Endodermal cell (in vitro differentiated cells): ENCODE measurements at regions not wholly inside any gene's neighbourhood (a gene's known extent, or its start where the extent isn't known, plus 50 kb on each side); places are given as distances from the start of the nearest gene placed in this dataset.

Source experiments
- DNase-seq: peaks from one replicate; pipeline ENCODE4 v3.0.0-alpha.2; 2017
- H3K27ac ChIP-seq: 2 replicates; pipeline ENCODE4 v1.5.1; 2013; ENCODE audit warnings: mild to moderate bottlenecking, low read depth, low read length, moderate library complexity
- H3K27me3 ChIP-seq: 2 replicates; pipeline ENCODE4 v1.6.1; 2013; ENCODE audit warnings: mild to moderate bottlenecking, low read length, moderate library complexity; ENCODE audit not compliant: insufficient read depth, control insufficient read depth, poor library complexity, severe bottlenecking
- H3K36me3 ChIP-seq: 2 replicates; pipeline ENCODE4 v1.7.0; 2013; ENCODE audit warnings: mild to moderate bottlenecking, low read length, moderate library complexity; ENCODE audit not compliant: control insufficient read depth, insufficient read depth
- H3K4me1 ChIP-seq: one replicate; pipeline ENCODE4 v1.7.0; 2013; ENCODE audit warnings: low read length; ENCODE audit not compliant: control insufficient read depth, insufficient read depth
- H3K4me3 ChIP-seq: 2 replicates; pipeline ENCODE4 v1.5.1; 2013; ENCODE audit warnings: mild to moderate bottlenecking, low read length, moderate library complexity
- H3K9ac ChIP-seq: 2 replicates; pipeline ENCODE4 v1.6.1; 2013; ENCODE audit warnings: mild to moderate bottlenecking, low read length, moderate library complexity; ENCODE audit not compliant: poor library complexity, severe bottlenecking; ENCODE audit errors: extremely low read depth
- H3K9me3 ChIP-seq: 2 replicates; pipeline ENCODE4 v1.6.1; 2013; ENCODE audit warnings: mild to moderate bottlenecking, low read length, moderate library complexity; ENCODE audit not compliant: control insufficient read depth
- H3K27ac Mint-ChIP-seq: 2 replicates; pipeline ENCODE4 v1.8.0; 2020; ENCODE audit warnings: mixed read lengths
- H3K27me3 Mint-ChIP-seq: 2 replicates; pipeline ENCODE4 v1.8.0; 2021; ENCODE audit warnings: mild to moderate bottlenecking, mixed read lengths; ENCODE audit not compliant: insufficient read depth
- H3K36me3 Mint-ChIP-seq: 2 replicates; pipeline ENCODE4 v1.8.0; 2020; ENCODE audit warnings: low read depth, mixed read lengths
- H3K4me1 Mint-ChIP-seq: 2 replicates; pipeline ENCODE4 v1.8.0; 2020; ENCODE audit warnings: mixed read lengths
- H3K4me3 Mint-ChIP-seq: 2 replicates; pipeline ENCODE4 v1.8.0; 2020; ENCODE audit warnings: mild to moderate bottlenecking, moderate library complexity, mixed read lengths
- H3K9me3 Mint-ChIP-seq: 2 replicates; pipeline ENCODE4 v1.8.0; 2020; ENCODE audit warnings: mild to moderate bottlenecking, mixed read lengths
- WGBS, 2 experiments: methylation state at CpG; one replicate each; pipeline versions ENCODE4 v1.1.5 to v1.1.7; 2013; ENCODE audit warnings: missing lambda C conversion rate in 2 of 2, mixed read lengths in 1 of 2; ENCODE audit not compliant: insufficient coverage in 1 of 2, insufficient read length in 1 of 2; 5-methylcytosine and 5-hydroxymethylcytosine counted together
- TF ChIP-seq, protein P1 (sequence below): fragments of 200-600 bp; sonication (generic); conservative IDR thresholded peaks from 2 replicates; pipeline ENCODE4 v1.5.0; 2021; ENCODE audit warnings: antibody characterized with exemption, mild to moderate bottlenecking

DNA sequence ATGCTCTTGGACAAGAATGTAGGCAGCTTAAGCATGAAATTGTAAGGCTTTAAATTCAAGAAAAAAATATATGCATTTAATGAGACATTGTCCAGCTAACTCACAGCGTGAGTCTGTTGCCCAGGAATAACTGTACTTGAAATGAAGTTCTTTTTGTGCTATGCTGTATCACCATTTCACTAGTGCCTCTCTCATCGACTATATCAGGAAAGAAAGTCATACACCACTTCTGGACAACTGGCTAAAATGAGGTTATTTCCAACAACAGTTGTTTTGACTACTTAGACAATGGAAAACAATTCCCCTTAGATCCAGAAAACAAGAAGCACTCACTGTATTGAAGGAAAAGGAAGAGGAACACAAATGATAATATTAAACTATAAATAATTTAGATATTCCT is 251.8 kb downstream of the CRPPA start:
- H3K4me3 ChIP-seq = no peak overlapping the region
- peaks cover 7% of the 10 kb centered on the region for H3K9me3 ChIP-seq
- no peaks in the 10 kb centered on the region for H3K27me3 ChIP-seq
- Mint-ChIP-seq H3K9me3 (peaks cover 16% of the 10 kb centered on the region), H3K27me3 (no peaks in the 10 kb centered on the region), H3K4me3 (no peak overlapping the region), H3K4me1 (no peaks in the 10 kb centered on the region), H3K27ac (no peak overlapping the region), H3K36me3 (peaks cover 9% of the 10 kb centered on the region)
- H3K36me3 ChIP-seq = no peaks in the 10 kb centered on the region
- no peak overlapping the region for H3K9ac ChIP-seq
- TF ChIP-seq, protein P1, sequence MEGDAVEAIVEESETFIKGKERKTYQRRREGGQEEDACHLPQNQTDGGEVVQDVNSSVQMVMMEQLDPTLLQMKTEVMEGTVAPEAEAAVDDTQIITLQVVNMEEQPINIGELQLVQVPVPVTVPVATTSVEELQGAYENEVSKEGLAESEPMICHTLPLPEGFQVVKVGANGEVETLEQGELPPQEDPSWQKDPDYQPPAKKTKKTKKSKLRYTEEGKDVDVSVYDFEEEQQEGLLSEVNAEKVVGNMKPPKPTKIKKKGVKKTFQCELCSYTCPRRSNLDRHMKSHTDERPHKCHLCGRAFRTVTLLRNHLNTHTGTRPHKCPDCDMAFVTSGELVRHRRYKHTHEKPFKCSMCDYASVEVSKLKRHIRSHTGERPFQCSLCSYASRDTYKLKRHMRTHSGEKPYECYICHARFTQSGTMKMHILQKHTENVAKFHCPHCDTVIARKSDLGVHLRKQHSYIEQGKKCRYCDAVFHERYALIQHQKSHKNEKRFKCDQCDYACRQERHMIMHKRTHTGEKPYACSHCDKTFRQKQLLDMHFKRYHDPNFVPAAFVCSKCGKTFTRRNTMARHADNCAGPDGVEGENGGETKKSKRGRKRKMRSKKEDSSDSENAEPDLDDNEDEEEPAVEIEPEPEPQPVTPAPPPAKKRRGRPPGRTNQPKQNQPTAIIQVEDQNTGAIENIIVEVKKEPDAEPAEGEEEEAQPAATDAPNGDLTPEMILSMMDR = no peak
- H3K27ac ChIP-seq = no peak overlapping the region
- H3K4me1 ChIP-seq = no peaks in the 10 kb centered on the region
- DNase-seq = no peak
- WGBS, 2 experiments = 91 to 95% methylated on average over 2 of the region's 2 CpGs

DNA sequence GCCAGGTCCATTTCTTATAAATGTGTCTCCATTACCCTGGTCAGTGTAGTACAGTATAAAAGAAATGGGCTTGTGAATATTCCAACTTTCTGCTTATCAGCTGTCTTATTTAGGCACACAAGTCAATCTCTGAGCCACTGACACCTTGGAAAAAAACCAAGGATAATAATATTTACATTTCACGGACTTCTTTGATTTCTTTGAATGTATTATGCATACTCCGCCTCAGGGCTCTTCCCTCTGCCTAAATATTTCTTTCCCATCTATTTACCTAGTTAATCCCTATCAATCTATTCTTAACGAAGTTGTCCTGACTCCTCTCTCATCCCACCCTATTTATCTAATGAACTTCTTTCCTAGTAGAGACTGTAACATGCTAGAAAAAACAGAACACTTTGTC is 253.8 kb downstream of the CRPPA start:
- Mint-ChIP-seq H3K9me3 (peaks cover 20% of the 10 kb centered on the region), H3K27me3 (no peaks in the 10 kb centered on the region), H3K4me1 (no peaks in the 10 kb centered on the region), H3K27ac (no peak overlapping the region), H3K4me3 (no peak overlapping the region), H3K36me3 (peaks cover 9% of the 10 kb centered on the region)
- Histone ChIP-seq H3K4me3 (no peak overlapping the region), H3K27me3 (no peaks in the 10 kb centered on the region), H3K4me1 (no peaks in the 10 kb centered on the region), H3K9ac (no peak overlapping the region), H3K27ac (no peak overlapping the region), H3K36me3 (no peaks in the 10 kb centered on the region), H3K9me3 (peaks cover 7% of the 10 kb centered on the region)
- 88 to 94% methylated on average over 2 to 3 of the region's 3 CpGs for WGBS, 2 experiments
- TF ChIP-seq, protein P1 = no peak
- DNase-seq = no peak

DNA sequence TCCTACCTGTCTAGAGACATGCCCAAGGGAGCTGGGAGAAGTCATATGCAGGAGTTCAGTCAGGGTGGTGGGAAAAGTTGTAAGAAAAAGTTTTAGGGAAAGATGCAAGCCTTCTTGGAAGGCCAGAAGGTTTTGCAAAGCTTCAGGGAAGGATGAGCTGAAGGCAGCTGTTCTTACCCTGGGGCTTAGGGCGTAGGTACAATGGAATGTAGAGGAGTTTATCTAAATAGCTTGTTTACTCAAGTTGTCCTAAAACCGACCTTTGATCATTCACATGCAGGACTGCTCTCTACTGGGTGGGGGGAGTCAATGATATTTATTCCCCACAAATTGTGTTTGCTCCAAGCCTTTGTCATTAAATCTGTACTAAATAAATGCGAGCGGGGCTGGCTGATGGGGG is 277.0 kb downstream of the CRPPA start:
- Mint-ChIP-seq H3K4me1 (no peaks in the 10 kb centered on the region), H3K27me3 (no peaks in the 10 kb centered on the region), H3K36me3 (peaks cover 11% of the 10 kb centered on the region), H3K27ac (no peak overlapping the region), H3K9me3 (peaks cover 36% of the 10 kb centered on the region), H3K4me3 (no peak overlapping the region)
- Histone ChIP-seq H3K4me1 (no peaks in the 10 kb centered on the region), H3K9me3 (peaks cover 42% of the 10 kb centered on the region), H3K4me3 (peak overlapping the region; percentile 10), H3K27me3 (no peaks in the 10 kb centered on the region), H3K27ac (no peak overlapping the region), H3K9ac (no peak overlapping the region), H3K36me3 (no peaks in the 10 kb centered on the region)
- no peak for DNase-seq
- 89 to 100% methylated on average over 3 to 4 of the region's 4 CpGs for WGBS, 2 experiments
- TF ChIP-seq, protein P1 = no peak
